ENCODE measurements at regions not wholly inside any gene's neighbourhood (a gene's known extent, or its start where the extent isn't known, plus 50 kb on each side); places are given as distances from the start of the nearest gene placed in this dataset.

- TF ChIP-seq CTCF (IDR thresholded peaks at IDR 0.05) (no peak), POLR2A (IDR thresholded peaks at IDR 0.05) (no peak), POLR2AphosphoS5 (IDR thresholded peaks at IDR 0.05) (no peak)
Measured at GRCh38 chr4:29277381-29277780, 1442.8 kb upstream of the PCDH7 start.
